BLaER1 (cell line): ENCODE measurements at regions not wholly inside any gene's neighbourhood (a gene's known extent, or its start where the extent isn't known, plus 50 kb on each side); places are given as distances from the start of the nearest gene placed in this dataset.
A peak's percentile ranks its signal among the peaks of the same experiment; 100 is the strongest.

Experiments used
- H3K27ac ChIP-seq: shearing (Covaris generic); formaldehyde crosslinking; 2 replicates; pipeline ENCODE4 v1.8.1; 2022
- H3K27me3 ChIP-seq: shearing (Covaris generic); formaldehyde crosslinking; 2 replicates; pipeline ENCODE4 v1.8.1; 2022
- H3K36me3 ChIP-seq: shearing (Covaris generic); formaldehyde crosslinking; 2 replicates; pipeline ENCODE4 v1.8.1; 2022
- H3K4me1 ChIP-seq: shearing (Covaris generic); formaldehyde crosslinking; 2 replicates; pipeline ENCODE4 v1.8.1; 2022
- H3K4me2 ChIP-seq: shearing (Covaris generic); formaldehyde crosslinking; 2 replicates; pipeline ENCODE4 v1.8.1; 2022
- H3K4me3 ChIP-seq: shearing (Covaris generic); formaldehyde crosslinking; 2 replicates; pipeline ENCODE4 v1.8.1; 2022
- H3K9ac ChIP-seq: shearing (Covaris generic); formaldehyde crosslinking; 2 replicates; pipeline ENCODE4 v1.8.1; 2022
- H3K9me3 ChIP-seq: shearing (Covaris generic); formaldehyde crosslinking; 2 replicates; pipeline ENCODE4 v1.8.1; 2022
- H4K20me1 ChIP-seq: shearing (Covaris generic); formaldehyde crosslinking; 2 replicates; pipeline ENCODE4 v1.8.1; 2022
- Cebpa-rat ChIP-seq: shearing (Covaris generic); IDR thresholded peaks from 2 replicates; pipeline ENCODE4 v1.8.1; 2022

- H3K27ac ChIP-seq: no peak overlapping the region
- no peak overlapping the region for H3K9ac ChIP-seq
- H3K4me1 ChIP-seq: peaks cover 11% of the 10 kb centered on the region
Observed at GRCh38 chr3:107992976-107993684, 97.7 kb downstream of the CD47 start.

GRCh38 chr3:107990926-107991325 lies 99.9 kb downstream of the CD47 start:
- Histone ChIP-seq H4K20me1 (no peaks in the 10 kb centered on the region), H3K9ac (no peak overlapping the region), H3K27me3 (no peaks in the 10 kb centered on the region), H3K4me2 (no peak overlapping the region), H3K27ac (no peak overlapping the region), H3K36me3 (no peaks in the 10 kb centered on the region), H3K4me1 (peaks cover 11% of the 10 kb centered on the region), H3K9me3 (no peaks in the 10 kb centered on the region), H3K4me3 (no peak overlapping the region)
- TF ChIP-seq Cebpa-rat: no peak

More at GRCh38 chr3:107992976-107993684, 97.7 kb downstream of the CD47 start:
- H3K36me3 ChIP-seq: no peaks in the 10 kb centered on the region
- no peak for TF ChIP-seq Cebpa-rat
- H3K27me3 ChIP-seq: no peaks in the 10 kb centered on the region
- H3K9me3 ChIP-seq: no peaks in the 10 kb centered on the region
- no peak overlapping the region for H3K4me3 ChIP-seq
- no peaks in the 10 kb centered on the region for H4K20me1 ChIP-seq
- H3K4me2 ChIP-seq: peak overlapping the region; percentile 36

- Histone ChIP-seq H3K4me2 (no peak overlapping the region), H3K4me1 (peaks cover 11% of the 10 kb centered on the region), H3K27ac (no peak overlapping the region), H3K4me3 (no peak overlapping the region), H3K9me3 (no peaks in the 10 kb centered on the region), H4K20me1 (no peaks in the 10 kb centered on the region), H3K27me3 (no peaks in the 10 kb centered on the region), H3K36me3 (no peaks in the 10 kb centered on the region), H3K9ac (no peak overlapping the region)
- TF ChIP-seq Cebpa-rat: no peak
Observed at GRCh38 chr3:107990433-107990832, 100.4 kb downstream of the CD47 start.

- Histone ChIP-seq H3K9ac (no peak overlapping the region), H3K4me3 (no peak overlapping the region), H3K36me3 (no peaks in the 10 kb centered on the region), H3K27ac (no peak overlapping the region), H3K4me2 (no peak overlapping the region), H3K27me3 (no peaks in the 10 kb centered on the region), H4K20me1 (no peaks in the 10 kb centered on the region), H3K9me3 (no peaks in the 10 kb centered on the region), H3K4me1 (peaks cover 11% of the 10 kb centered on the region)
- no peak for TF ChIP-seq Cebpa-rat
Observed at GRCh38 chr3:107989661-107990060, 101.2 kb downstream of the CD47 start.

GRCh38 chr3:107988460-107989175 lies 102.2 kb downstream of the CD47 start:
- H4K20me1 ChIP-seq: no peaks in the 10 kb centered on the region
- no peak for TF ChIP-seq Cebpa-rat
- no peak overlapping the region for H3K9ac ChIP-seq
- H3K27ac ChIP-seq: no peak overlapping the region
- no peaks in the 10 kb centered on the region for H3K27me3 ChIP-seq
- no peaks in the 10 kb centered on the region for H3K36me3 ChIP-seq
- H3K4me3 ChIP-seq: no peak overlapping the region
- H3K9me3 ChIP-seq: no peaks in the 10 kb centered on the region
- H3K4me1 ChIP-seq: peaks cover 9% of the 10 kb centered on the region
- H3K4me2 ChIP-seq: no peak overlapping the region

GRCh38 chr3:107987036-107987939 lies 103.5 kb downstream of the CD47 start:
- no peak overlapping the region for H3K9ac ChIP-seq
- no peak overlapping the region for H3K4me3 ChIP-seq
- no peaks in the 10 kb centered on the region for H4K20me1 ChIP-seq
- TF ChIP-seq Cebpa-rat: no peak
- H3K4me2 ChIP-seq: no peak overlapping the region
- no peaks in the 10 kb centered on the region for H3K9me3 ChIP-seq
- H3K27me3 ChIP-seq: no peaks in the 10 kb centered on the region
- no peaks in the 10 kb centered on the region for H3K4me1 ChIP-seq
- H3K27ac ChIP-seq: no peak overlapping the region
- no peaks in the 10 kb centered on the region for H3K36me3 ChIP-seq

- H3K9ac ChIP-seq: no peak overlapping the region
- H3K36me3 ChIP-seq: no peaks in the 10 kb centered on the region
- no peak overlapping the region for H3K27ac ChIP-seq
- H3K4me3 ChIP-seq: no peak overlapping the region
- H3K4me2 ChIP-seq: no peak overlapping the region
- H3K9me3 ChIP-seq: no peaks in the 10 kb centered on the region
- no peak for TF ChIP-seq Cebpa-rat
- no peaks in the 10 kb centered on the region for H3K4me1 ChIP-seq
- no peaks in the 10 kb centered on the region for H3K27me3 ChIP-seq
- H4K20me1 ChIP-seq: no peaks in the 10 kb centered on the region
Observed at GRCh38 chr3:107986505-107986904, 104.3 kb downstream of the CD47 start.

GRCh38 chr3:107985496-107985895 lies 105.3 kb downstream of the CD47 start:
- Histone ChIP-seq H3K27ac (no peak overlapping the region), H3K9ac (no peak overlapping the region), H3K4me1 (no peaks in the 10 kb centered on the region), H3K27me3 (no peaks in the 10 kb centered on the region), H3K4me3 (no peak overlapping the region), H4K20me1 (no peaks in the 10 kb centered on the region), H3K36me3 (no peaks in the 10 kb centered on the region), H3K4me2 (no peak overlapping the region), H3K9me3 (no peaks in the 10 kb centered on the region)
- no peak for TF ChIP-seq Cebpa-rat

GRCh38 chr3:107983247-107983646 lies 107.6 kb downstream of the CD47 start:
- H3K4me1 ChIP-seq: peaks cover 13% of the 10 kb centered on the region
- H3K4me2 ChIP-seq: no peak overlapping the region
- TF ChIP-seq Cebpa-rat: no peak
- H3K9ac ChIP-seq: no peak overlapping the region
- H3K4me3 ChIP-seq: no peak overlapping the region
- H3K27me3 ChIP-seq: no peaks in the 10 kb centered on the region
- no peak overlapping the region for H3K27ac ChIP-seq
- no peaks in the 10 kb centered on the region for H4K20me1 ChIP-seq
- H3K36me3 ChIP-seq: no peaks in the 10 kb centered on the region
- H3K9me3 ChIP-seq: no peaks in the 10 kb centered on the region

- no peaks in the 10 kb centered on the region for H3K9me3 ChIP-seq
- H4K20me1 ChIP-seq: no peaks in the 10 kb centered on the region
- H3K4me1 ChIP-seq: peaks cover 22% of the 10 kb centered on the region
- TF ChIP-seq Cebpa-rat: no peak
- H3K27ac ChIP-seq: no peak overlapping the region
- no peak overlapping the region for H3K4me3 ChIP-seq
- H3K9ac ChIP-seq: no peak overlapping the region
- H3K4me2 ChIP-seq: no peak overlapping the region
- H3K27me3 ChIP-seq: no peaks in the 10 kb centered on the region
- H3K36me3 ChIP-seq: no peaks in the 10 kb centered on the region
Observed at GRCh38 chr3:107982165-107982564, 108.7 kb downstream of the CD47 start.
